ENCODE measurements at regions not wholly inside any gene's neighbourhood (a gene's known extent, or its start where the extent isn't known, plus 50 kb on each side); places are given as distances from the start of the nearest gene placed in this dataset.

- DNase-seq: no peak
These were observed 2129.4 kb upstream of the PIK3C3 start for GRCh38 chr18:39825485-39826150.

GRCh38 chr18:39806525-39806924 is 2148.5 kb upstream of the PIK3C3 start:
- DNase-seq: no peak

- no peak for DNase-seq
These were observed 2149.8 kb upstream of the PIK3C3 start for GRCh38 chr18:39805218-39805617.

- no peak for DNase-seq
These were observed 2152.3 kb upstream of the PIK3C3 start for GRCh38 chr18:39802648-39803229.

GRCh38 chr18:39801848-39802247 is 2153.2 kb upstream of the PIK3C3 start:
- no peak for DNase-seq

- no peak for DNase-seq
These were observed 2154.0 kb upstream of the PIK3C3 start for GRCh38 chr18:39801010-39801409.

GRCh38 chr18:39799006-39799405 is 2156.0 kb upstream of the PIK3C3 start:
- no peak for DNase-seq

- no peak for DNase-seq
These were observed 2158.6 kb upstream of the PIK3C3 start for GRCh38 chr18:39796393-39796792.

- DNase-seq: no peak
These were observed 2159.7 kb upstream of the PIK3C3 start for GRCh38 chr18:39795350-39795749.

GRCh38 chr18:39793609-39794008 is 2161.4 kb upstream of the PIK3C3 start:
- DNase-seq: no peak

GRCh38 chr18:39788383-39788782 is 2166.7 kb upstream of the PIK3C3 start:
- no peak for DNase-seq

GRCh38 chr18:39786477-39786876 is 2168.6 kb upstream of the PIK3C3 start:
- no peak for DNase-seq

GRCh38 chr18:39784541-39784940 is 2170.5 kb upstream of the PIK3C3 start:
- DNase-seq: no peak

GRCh38 chr18:39781565-39781964 is 2173.5 kb upstream of the PIK3C3 start:
- DNase-seq: no peak

GRCh38 chr18:39780774-39781173 is 2174.3 kb upstream of the PIK3C3 start:
- DNase-seq: no peak

GRCh38 chr18:39779926-39780325 is 2175.1 kb upstream of the PIK3C3 start:
- no peak for DNase-seq

GRCh38 chr18:39776766-39777165 is 2178.3 kb upstream of the PIK3C3 start:
- no peak for DNase-seq

GRCh38 chr18:39774957-39775598 is 2180.0 kb upstream of the PIK3C3 start:
- DNase-seq: no peak

- no peak for DNase-seq
These were observed 2181.4 kb upstream of the PIK3C3 start for GRCh38 chr18:39773646-39774045.

- DNase-seq: no peak
These were observed 2182.7 kb upstream of the PIK3C3 start for GRCh38 chr18:39772155-39772919.

- DNase-seq: no peak
These were observed 2184.6 kb upstream of the PIK3C3 start for GRCh38 chr18:39770399-39770798.

GRCh38 chr18:39764873-39765272 is 2190.2 kb upstream of the PIK3C3 start:
- DNase-seq: no peak

GRCh38 chr18:39761273-39761672 is 2193.8 kb upstream of the PIK3C3 start:
- DNase-seq: no peak

GRCh38 chr18:39759926-39760325 is 2194.3 kb upstream of the CELF4 start:
- DNase-seq: no peak
